ENCODE measurements at regions not wholly inside any gene's neighbourhood (a gene's known extent, or its start where the extent isn't known, plus 50 kb on each side); places are given as distances from the start of the nearest gene placed in this dataset.

GRCh38 chr18:43692099-43692690 is 414.9 kb upstream of the SYT4 start:
- intact Hi-C loops (cut with DNase I, micrococcal nuclease): no loop called here
- DNase-seq: no peak
- ChIA-PET CTCF (no interaction called here), POLR2A (no interaction called here)
- peaks cover 5% of the 10 kb centered on the region for H3K9me3 Mint-ChIP-seq (ENCODE audit: low read depth)
- H3K36me3 Mint-ChIP-seq (ENCODE audit: low read depth): no peaks in the 10 kb centered on the region
- no peak for ATAC-seq
- H3K4me1 Mint-ChIP-seq: no peaks in the 10 kb centered on the region
- no peak overlapping the region for H3K27ac Mint-ChIP-seq
- no peak overlapping the region for H3K4me3 Mint-ChIP-seq
- no peaks in the 10 kb centered on the region for H3K27me3 Mint-ChIP-seq

GRCh38 chr18:43702399-43702798 is 425.1 kb upstream of the SYT4 start:
- H3K27me3 Mint-ChIP-seq: no peaks in the 10 kb centered on the region
- H3K4me3 Mint-ChIP-seq: no peak overlapping the region
- peaks cover 2% of the 10 kb centered on the region for H3K9me3 Mint-ChIP-seq (ENCODE audit: low read depth)
- POLR2A ChIA-PET: no interaction called here
- H3K4me1 Mint-ChIP-seq: no peaks in the 10 kb centered on the region
- ATAC-seq (no peak), DNase-seq (no peak)
- intact Hi-C loops (cut with DNase I, micrococcal nuclease): no loop called here
- H3K27ac Mint-ChIP-seq: no peak overlapping the region
- no peaks in the 10 kb centered on the region for H3K36me3 Mint-ChIP-seq (ENCODE audit: low read depth)
- CTCF ChIA-PET: interaction anchor here (0.9 kb wide), 1 partner anchor 164 kb away, joined by 3 read pairs; no protein-coding TSS in a partner anchor

GRCh38 chr18:43703050-43703449 is 425.8 kb upstream of the SYT4 start:
- POLR2A ChIA-PET: no interaction called here
- H3K9me3 Mint-ChIP-seq (ENCODE audit: low read depth): peaks cover 2% of the 10 kb centered on the region
- H3K27me3 Mint-ChIP-seq: no peaks in the 10 kb centered on the region
- H3K27ac Mint-ChIP-seq: no peak overlapping the region
- no peaks in the 10 kb centered on the region for H3K4me1 Mint-ChIP-seq
- no peak for ATAC-seq
- no peaks in the 10 kb centered on the region for H3K36me3 Mint-ChIP-seq (ENCODE audit: low read depth)
- no peak overlapping the region for H3K4me3 Mint-ChIP-seq
- DNase-seq: no peak
- intact Hi-C loops (cut with DNase I, micrococcal nuclease): no loop called here
- CTCF ChIA-PET: no interaction called here

- Mint-ChIP-seq H3K27me3 (no peaks in the 10 kb centered on the region), H3K4me3 (no peak overlapping the region), H3K4me1 (no peaks in the 10 kb centered on the region), H3K9me3 (ENCODE audit: low read depth) (peaks cover 2% of the 10 kb centered on the region), H3K27ac (no peak overlapping the region), H3K36me3 (ENCODE audit: low read depth) (no peaks in the 10 kb centered on the region)
- ChIA-PET CTCF (no interaction called here), POLR2A (no interaction called here)
- ATAC-seq (no peak), DNase-seq (no peak)
- intact Hi-C loops (cut with DNase I, micrococcal nuclease): no loop called here
Observed at GRCh38 chr18:43705850-43706249, 428.6 kb upstream of the SYT4 start.

DNA sequence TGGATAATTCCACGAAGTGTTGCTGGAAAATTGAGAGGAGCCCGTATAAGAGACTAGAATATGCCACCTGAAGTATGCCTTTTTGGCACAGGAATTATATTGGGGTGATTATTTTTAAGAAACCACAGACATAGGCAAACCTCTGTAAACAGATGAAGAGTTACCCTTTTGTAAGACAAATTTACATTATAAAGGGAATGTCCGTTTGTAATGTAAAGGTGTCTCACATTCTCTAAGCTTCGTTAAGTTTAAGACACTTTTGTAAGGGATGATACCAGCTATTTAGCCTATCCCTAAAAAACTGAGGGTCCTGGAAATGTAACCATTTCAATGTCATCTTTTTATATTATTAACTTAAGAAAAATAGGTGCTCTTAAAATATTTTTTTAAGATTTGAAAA is 432.8 kb upstream of the SYT4 start:
- intact Hi-C loops (cut with DNase I, micrococcal nuclease): no loop called here
- H3K9me3 Mint-ChIP-seq (ENCODE audit: low read depth): peaks cover 4% of the 10 kb centered on the region
- ChIA-PET CTCF (no interaction called here), POLR2A (no interaction called here)
- no peaks in the 10 kb centered on the region for H3K27me3 Mint-ChIP-seq
- H3K27ac Mint-ChIP-seq: no peak overlapping the region
- ATAC-seq: no peak
- no peaks in the 10 kb centered on the region for H3K36me3 Mint-ChIP-seq (ENCODE audit: low read depth)
- no peaks in the 10 kb centered on the region for H3K4me1 Mint-ChIP-seq
- DNase-seq: no peak
- no peak overlapping the region for H3K4me3 Mint-ChIP-seq

GRCh38 chr18:43714343-43715010 is 437.2 kb upstream of the SYT4 start:
- POLR2A ChIA-PET: no interaction called here
- CTCF ChIA-PET: no interaction called here
- Mint-ChIP-seq H3K36me3 (ENCODE audit: low read depth) (no peaks in the 10 kb centered on the region), H3K27me3 (no peaks in the 10 kb centered on the region), H3K4me1 (no peaks in the 10 kb centered on the region), H3K4me3 (no peak overlapping the region), H3K9me3 (ENCODE audit: low read depth) (peaks cover 2% of the 10 kb centered on the region), H3K27ac (no peak overlapping the region)
- intact Hi-C loops (cut with DNase I, micrococcal nuclease): no loop called here
- DNase-seq (no peak), ATAC-seq (no peak)

GRCh38 chr18:43719267-43719795 is 442.0 kb upstream of the SYT4 start:
- no peak overlapping the region for H3K27ac Mint-ChIP-seq
- ChIA-PET POLR2A (no interaction called here), CTCF (no interaction called here)
- DNase-seq (no peak), ATAC-seq (no peak)
- H3K27me3 Mint-ChIP-seq: no peaks in the 10 kb centered on the region
- no peaks in the 10 kb centered on the region for H3K36me3 Mint-ChIP-seq (ENCODE audit: low read depth)
- no peak overlapping the region for H3K4me3 Mint-ChIP-seq
- H3K4me1 Mint-ChIP-seq: no peaks in the 10 kb centered on the region
- intact Hi-C loops (cut with DNase I, micrococcal nuclease): no loop called here
- H3K9me3 Mint-ChIP-seq (ENCODE audit: low read depth): peaks cover 9% of the 10 kb centered on the region

DNA sequence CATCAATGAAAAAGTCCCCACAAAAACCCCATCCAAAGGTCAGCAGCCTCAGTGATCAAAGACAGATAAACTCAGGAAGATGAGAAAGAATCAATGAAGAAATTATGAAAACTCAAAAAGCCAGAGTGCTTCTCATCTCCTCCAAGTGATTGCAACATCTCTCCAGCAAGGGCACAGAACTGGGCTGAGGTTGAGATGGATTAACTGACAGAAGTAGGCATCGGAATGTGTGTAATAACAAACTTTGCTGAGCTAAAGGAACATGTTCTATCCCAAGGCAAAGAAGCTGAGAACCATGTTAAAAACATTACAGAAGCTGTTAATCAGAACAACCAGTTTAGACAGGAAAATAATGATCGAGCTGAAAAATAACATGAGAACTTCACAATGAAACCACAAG is 442.8 kb upstream of the SYT4 start:
- Mint-ChIP-seq H3K4me3 (no peak overlapping the region), H3K36me3 (ENCODE audit: low read depth) (no peaks in the 10 kb centered on the region), H3K27me3 (no peaks in the 10 kb centered on the region), H3K27ac (no peak overlapping the region), H3K4me1 (no peaks in the 10 kb centered on the region), H3K9me3 (ENCODE audit: low read depth) (peaks cover 11% of the 10 kb centered on the region)
- no peak for ATAC-seq
- POLR2A ChIA-PET: no interaction called here
- DNase-seq: no peak
- CTCF ChIA-PET: no interaction called here
- intact Hi-C loops (cut with DNase I, micrococcal nuclease): no loop called here

GRCh38 chr18:43735570-43735969 is 458.3 kb upstream of the SYT4 start:
- H3K9me3 Mint-ChIP-seq (ENCODE audit: low read depth): peaks cover 10% of the 10 kb centered on the region
- H3K27me3 Mint-ChIP-seq: no peaks in the 10 kb centered on the region
- no peak for DNase-seq
- intact Hi-C loops (cut with DNase I, micrococcal nuclease): no loop called here
- ChIA-PET POLR2A (no interaction called here), CTCF (no interaction called here)
- no peaks in the 10 kb centered on the region for H3K36me3 Mint-ChIP-seq (ENCODE audit: low read depth)
- ATAC-seq: no peak
- H3K4me3 Mint-ChIP-seq: no peak overlapping the region
- no peaks in the 10 kb centered on the region for H3K4me1 Mint-ChIP-seq
- H3K27ac Mint-ChIP-seq: no peak overlapping the region

GRCh38 chr18:43744960-43745745 is 467.9 kb upstream of the SYT4 start:
- ATAC-seq (no peak), DNase-seq (no peak)
- POLR2A ChIA-PET: no interaction called here
- Mint-ChIP-seq H3K4me1 (no peaks in the 10 kb centered on the region), H3K27ac (no peak overlapping the region), H3K9me3 (ENCODE audit: low read depth) (peaks cover 15% of the 10 kb centered on the region), H3K4me3 (no peak overlapping the region), H3K27me3 (no peaks in the 10 kb centered on the region), H3K36me3 (ENCODE audit: low read depth) (no peaks in the 10 kb centered on the region)
- intact Hi-C loops (cut with DNase I, micrococcal nuclease): no loop called here
- CTCF ChIA-PET: no interaction called here

DNA sequence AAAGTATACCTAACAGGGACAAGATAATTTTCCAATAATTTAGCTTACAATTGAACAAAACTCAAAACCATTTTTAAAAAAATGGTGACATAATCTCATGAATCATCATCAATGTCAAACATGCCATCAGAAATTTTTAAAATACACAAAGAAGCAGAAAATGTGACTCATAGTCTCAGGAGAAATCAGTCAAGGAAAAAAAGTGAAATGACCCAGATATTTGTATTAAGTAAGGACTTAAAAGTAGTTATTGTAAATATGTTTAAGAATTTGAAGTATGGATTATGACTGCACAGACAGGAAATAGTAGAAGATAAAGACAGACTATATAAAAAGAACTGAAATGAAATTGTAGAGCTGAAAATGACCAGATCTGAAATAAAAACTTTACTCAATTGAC is 473.9 kb upstream of the SYT4 start:
- no peaks in the 10 kb centered on the region for H3K4me1 Mint-ChIP-seq
- CTCF ChIA-PET: no interaction called here
- ATAC-seq: no peak
- H3K27me3 Mint-ChIP-seq: no peaks in the 10 kb centered on the region
- H3K9me3 Mint-ChIP-seq (ENCODE audit: low read depth): peaks cover 13% of the 10 kb centered on the region
- POLR2A ChIA-PET: no interaction called here
- H3K4me3 Mint-ChIP-seq: no peak overlapping the region
- no peaks in the 10 kb centered on the region for H3K36me3 Mint-ChIP-seq (ENCODE audit: low read depth)
- H3K27ac Mint-ChIP-seq: no peak overlapping the region
- no peak for DNase-seq
- intact Hi-C loops (cut with DNase I, micrococcal nuclease): no loop called here

DNA sequence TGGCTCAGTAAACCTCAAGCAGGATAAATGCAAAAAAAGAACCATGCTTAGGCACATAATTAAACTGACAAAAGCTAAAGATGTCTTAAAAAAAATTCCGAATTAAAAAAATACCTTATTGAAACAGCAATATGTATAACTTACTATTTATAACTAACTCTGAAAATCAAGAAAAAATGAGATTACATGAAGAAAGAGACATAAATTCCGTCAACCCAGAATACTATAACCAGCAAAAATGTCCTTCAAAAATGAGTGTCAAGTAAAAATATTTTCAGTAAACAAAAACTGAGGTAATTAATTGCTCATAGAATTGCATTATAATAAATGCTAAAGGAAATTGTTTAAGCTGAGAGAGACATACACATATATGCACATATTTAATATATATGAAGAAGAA is 474.5 kb upstream of the SYT4 start:
- ChIA-PET CTCF (no interaction called here), POLR2A (no interaction called here)
- Mint-ChIP-seq H3K9me3 (ENCODE audit: low read depth) (peaks cover 13% of the 10 kb centered on the region), H3K27ac (no peak overlapping the region), H3K4me1 (no peaks in the 10 kb centered on the region), H3K27me3 (no peaks in the 10 kb centered on the region), H3K36me3 (ENCODE audit: low read depth) (no peaks in the 10 kb centered on the region), H3K4me3 (no peak overlapping the region)
- ATAC-seq (no peak), DNase-seq (no peak)
- intact Hi-C loops (cut with DNase I, micrococcal nuclease): no loop called here
